Fibroblast of lung (primary cell): ENCODE measurements at regions not wholly inside any gene's neighbourhood (a gene's known extent, or its start where the extent isn't known, plus 50 kb on each side); places are given as distances from the start of the nearest gene placed in this dataset.

Experiments
- DNase-seq, 2 donors: peaks; one replicate each; pipeline versions ENCODE4 v3.0.0 to v3.0.0-alpha.2; 2010; ENCODE audit warnings: low read depth in 2 of 2
- H2AFZ ChIP-seq: 2 replicates; pipeline ENCODE4 v1.5.1; 2012; ENCODE audit warnings: low read length, control low read depth, inconsistent platforms
- H3K27ac ChIP-seq: 2 replicates; pipeline ENCODE4 v1.5.1; 2011; ENCODE audit warnings: low read length, control low read depth; ENCODE audit not compliant: insufficient read depth
- H3K27me3 ChIP-seq: 2 replicates; pipeline ENCODE4 v1.5.1; 2011; ENCODE audit warnings: mild to moderate bottlenecking, low read length; ENCODE audit not compliant: control insufficient read depth, insufficient read depth
- H3K36me3 ChIP-seq: 2 replicates; pipeline ENCODE4 v1.5.1; 2011; ENCODE audit warnings: low read length; ENCODE audit not compliant: control insufficient read depth, insufficient read depth
- H3K4me1 ChIP-seq: 2 replicates; pipeline ENCODE4 v1.5.1; 2011; ENCODE audit warnings: low read length; ENCODE audit not compliant: control insufficient read depth, insufficient read depth; ENCODE audit errors: extremely low read depth
- H3K4me2 ChIP-seq: 2 replicates; pipeline ENCODE4 v1.5.1; 2011; ENCODE audit warnings: low read length, control low read depth; ENCODE audit not compliant: insufficient read depth; ENCODE audit errors: extremely low read depth
- H3K4me3 ChIP-seq, 4 experiments: fragments of 200-600 bp in 1 of 4; sonication (generic) in 1 of 4; replicated peaks in 1 of 4; 2 replicates each; pipeline ENCODE4 v1.5.1; 2011 to 2016; ENCODE audit warnings: low read length in 4 of 4, low read depth in 3 of 4, mild to moderate bottlenecking in 3 of 4, control low read depth in 2 of 4, inconsistent platforms in 1 of 4, mixed read lengths in 1 of 4; ENCODE audit not compliant: insufficient read depth in 1 of 4; ENCODE audit errors: control extremely low read depth in 1 of 4
- H3K79me2 ChIP-seq: 2 replicates; pipeline ENCODE4 v1.5.1; 2012; ENCODE audit warnings: mild to moderate bottlenecking, low read length, inconsistent platforms; ENCODE audit not compliant: control insufficient read depth, insufficient read depth
- H3K9ac ChIP-seq: 2 replicates; pipeline ENCODE4 v1.5.1; 2011; ENCODE audit warnings: mild to moderate bottlenecking, low read length, control low read depth; ENCODE audit not compliant: insufficient read depth
- H3K9me3 ChIP-seq: 2 replicates; pipeline ENCODE4 v1.5.1; 2012; ENCODE audit warnings: low read depth, low read length; ENCODE audit not compliant: control insufficient read depth, insufficient read depth
- H4K20me1 ChIP-seq: 2 replicates; pipeline ENCODE4 v1.5.1; 2011; ENCODE audit warnings: low read length; ENCODE audit not compliant: control insufficient read depth, insufficient read depth; ENCODE audit errors: extremely low read depth
- EZH2 ChIP-seq: IDR thresholded peaks from 2 replicates; pipeline ENCODE4 v1.5.1; 2012; ENCODE audit warnings: low read length, control low read depth, mild to moderate bottlenecking; ENCODE audit errors: missing control alignments
- TF ChIP-seq, protein P1 (sequence below), 2 donors: IDR thresholded peaks in 1 of 2; conservative IDR thresholded peaks in 1 of 2; 1 replicate in 1 of 2; 2 replicates in 1 of 2; pipeline ENCODE4 v1.5.1; 2011 to 2012; ENCODE audit warnings: low read length in 2 of 2, control low read depth in 1 of 2, inconsistent platforms in 1 of 2, low read depth in 1 of 2, mild to moderate bottlenecking in 1 of 2

DNA sequence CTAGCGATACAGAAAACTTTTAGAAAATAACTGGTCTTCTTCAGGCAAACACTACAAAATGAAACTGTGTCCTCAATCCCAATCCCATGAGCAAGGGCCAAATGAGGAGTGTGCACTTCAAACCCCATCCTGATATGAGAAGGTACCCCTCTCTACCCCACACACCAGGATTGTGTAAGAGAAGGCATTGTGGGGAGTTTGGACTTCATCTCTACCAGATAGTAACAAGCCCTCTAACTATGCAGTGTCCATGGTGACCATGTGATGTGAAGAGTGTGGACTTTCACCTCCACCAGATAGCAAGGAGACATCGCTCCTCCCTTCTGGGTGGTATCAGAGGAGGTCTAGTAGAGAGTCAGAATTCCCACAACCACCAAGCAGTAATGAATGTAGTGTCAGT is 769.3 kb downstream of the MECOM start:
- Histone ChIP-seq H3K79me2 (no peaks in the 10 kb centered on the region), H3K4me3 (no peak overlapping the region), H3K4me2 (no peak overlapping the region), H3K4me1 (no peaks in the 10 kb centered on the region), H2AFZ (no peak overlapping the region), H3K36me3 (no peaks in the 10 kb centered on the region), H4K20me1 (no peaks in the 10 kb centered on the region), H3K27ac (no peak overlapping the region), H3K9me3 (no peaks in the 10 kb centered on the region), H3K27me3 (no peaks in the 10 kb centered on the region), H3K9ac (no peak overlapping the region)
- DNase-seq = no peak
- no peak for TF ChIP-seq EZH2
- TF ChIP-seq, protein P1, sequence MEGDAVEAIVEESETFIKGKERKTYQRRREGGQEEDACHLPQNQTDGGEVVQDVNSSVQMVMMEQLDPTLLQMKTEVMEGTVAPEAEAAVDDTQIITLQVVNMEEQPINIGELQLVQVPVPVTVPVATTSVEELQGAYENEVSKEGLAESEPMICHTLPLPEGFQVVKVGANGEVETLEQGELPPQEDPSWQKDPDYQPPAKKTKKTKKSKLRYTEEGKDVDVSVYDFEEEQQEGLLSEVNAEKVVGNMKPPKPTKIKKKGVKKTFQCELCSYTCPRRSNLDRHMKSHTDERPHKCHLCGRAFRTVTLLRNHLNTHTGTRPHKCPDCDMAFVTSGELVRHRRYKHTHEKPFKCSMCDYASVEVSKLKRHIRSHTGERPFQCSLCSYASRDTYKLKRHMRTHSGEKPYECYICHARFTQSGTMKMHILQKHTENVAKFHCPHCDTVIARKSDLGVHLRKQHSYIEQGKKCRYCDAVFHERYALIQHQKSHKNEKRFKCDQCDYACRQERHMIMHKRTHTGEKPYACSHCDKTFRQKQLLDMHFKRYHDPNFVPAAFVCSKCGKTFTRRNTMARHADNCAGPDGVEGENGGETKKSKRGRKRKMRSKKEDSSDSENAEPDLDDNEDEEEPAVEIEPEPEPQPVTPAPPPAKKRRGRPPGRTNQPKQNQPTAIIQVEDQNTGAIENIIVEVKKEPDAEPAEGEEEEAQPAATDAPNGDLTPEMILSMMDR (conservative IDR thresholded peaks at IDR 0.05 in 1 of 2, IDR thresholded peaks at IDR 0.05 in 1 of 2; ENCODE audit: low read depth in 1 of 2, low read length in 2 of 2) = no peak

DNA sequence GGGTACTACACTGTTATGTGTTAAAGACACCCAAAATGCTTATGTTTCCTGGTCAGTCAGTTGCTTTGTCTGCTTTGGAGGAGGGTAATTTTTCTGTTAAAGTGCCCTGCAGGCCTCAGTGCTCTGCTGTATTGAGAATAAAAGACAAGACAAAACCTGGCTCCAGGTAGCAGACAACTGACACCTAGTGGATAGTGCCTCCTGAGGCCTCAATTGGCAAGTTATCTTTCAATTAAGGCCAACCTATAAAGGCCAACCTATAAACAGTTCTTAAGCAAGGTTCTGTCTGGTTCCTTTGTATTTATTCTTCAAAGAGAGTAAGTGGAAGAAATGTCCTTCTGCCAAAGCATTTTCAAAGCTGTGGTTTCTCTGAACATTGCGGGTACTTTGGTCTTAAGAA is 773.8 kb downstream of the MECOM start:
- H3K9me3 ChIP-seq = no peaks in the 10 kb centered on the region
- H3K27me3 ChIP-seq = no peaks in the 10 kb centered on the region
- no peak overlapping the region for H2AFZ ChIP-seq
- no peak overlapping the region for H3K27ac ChIP-seq
- H3K4me2 ChIP-seq = no peak overlapping the region
- no peaks in the 10 kb centered on the region for H3K79me2 ChIP-seq
- H4K20me1 ChIP-seq = no peaks in the 10 kb centered on the region
- peaks cover 4% of the 10 kb centered on the region for H3K4me1 ChIP-seq
- H3K36me3 ChIP-seq = no peaks in the 10 kb centered on the region
- H3K4me3 ChIP-seq = no peak overlapping the region
- TF ChIP-seq EZH2 = no peak
- TF ChIP-seq, protein P1 (conservative IDR thresholded peaks at IDR 0.05 in 1 of 2, IDR thresholded peaks at IDR 0.05 in 1 of 2; ENCODE audit: low read depth in 1 of 2, low read length in 2 of 2) = no peak
- H3K9ac ChIP-seq = no peak overlapping the region
- DNase-seq = no peak

DNA sequence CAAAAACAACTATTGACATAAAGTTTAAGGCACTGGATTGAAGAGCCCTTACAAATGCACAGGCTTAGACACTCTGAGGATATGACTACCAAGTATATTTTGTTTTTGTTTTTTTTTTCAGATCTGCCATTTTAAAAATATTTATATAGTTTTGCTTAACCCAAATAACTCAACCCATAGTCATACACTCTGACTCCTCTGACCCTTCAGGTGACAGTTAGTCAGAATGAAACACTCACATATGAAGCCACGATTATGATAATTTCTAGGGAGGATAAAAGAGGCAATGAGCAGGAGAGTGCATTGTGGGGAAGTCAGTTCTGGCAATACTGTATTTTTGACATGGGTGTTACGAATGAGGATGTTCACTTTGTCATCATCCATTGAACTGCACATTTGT is 774.7 kb downstream of the MECOM start:
- no peak overlapping the region for H2AFZ ChIP-seq
- H3K9me3 ChIP-seq = no peaks in the 10 kb centered on the region
- H4K20me1 ChIP-seq = no peaks in the 10 kb centered on the region
- H3K4me3 ChIP-seq = no peak overlapping the region
- no peak overlapping the region for H3K27ac ChIP-seq
- no peak overlapping the region for H3K4me2 ChIP-seq
- H3K79me2 ChIP-seq = no peaks in the 10 kb centered on the region
- H3K4me1 ChIP-seq = peaks cover 4% of the 10 kb centered on the region
- H3K27me3 ChIP-seq = no peaks in the 10 kb centered on the region
- H3K9ac ChIP-seq = no peak overlapping the region
- TF ChIP-seq, protein P1 (conservative IDR thresholded peaks at IDR 0.05 in 1 of 2, IDR thresholded peaks at IDR 0.05 in 1 of 2; ENCODE audit: low read depth in 1 of 2, low read length in 2 of 2) = no peak
- no peak for TF ChIP-seq EZH2
- DNase-seq = no peak
- H3K36me3 ChIP-seq = no peaks in the 10 kb centered on the region
